Stimulated activated CD4-positive, alpha-beta T cell treated with anti-CD3 and anti-CD28 coated beads, Interleukin-1b, Interleukin-23, amount 100 ng/mL, for 4 hours (primary cell): ENCODE measurements at regions not wholly inside any gene's neighbourhood (a gene's known extent, or its start where the extent isn't known, plus 50 kb on each side); places are given as distances from the start of the nearest gene placed in this dataset.

Experiments used
- DNase-seq, 2 donors: peaks; one replicate each; pipeline ENCODE4 v3.0.0-alpha.2; 2020; ENCODE audit warnings: low read depth in 2 of 2

DNA sequence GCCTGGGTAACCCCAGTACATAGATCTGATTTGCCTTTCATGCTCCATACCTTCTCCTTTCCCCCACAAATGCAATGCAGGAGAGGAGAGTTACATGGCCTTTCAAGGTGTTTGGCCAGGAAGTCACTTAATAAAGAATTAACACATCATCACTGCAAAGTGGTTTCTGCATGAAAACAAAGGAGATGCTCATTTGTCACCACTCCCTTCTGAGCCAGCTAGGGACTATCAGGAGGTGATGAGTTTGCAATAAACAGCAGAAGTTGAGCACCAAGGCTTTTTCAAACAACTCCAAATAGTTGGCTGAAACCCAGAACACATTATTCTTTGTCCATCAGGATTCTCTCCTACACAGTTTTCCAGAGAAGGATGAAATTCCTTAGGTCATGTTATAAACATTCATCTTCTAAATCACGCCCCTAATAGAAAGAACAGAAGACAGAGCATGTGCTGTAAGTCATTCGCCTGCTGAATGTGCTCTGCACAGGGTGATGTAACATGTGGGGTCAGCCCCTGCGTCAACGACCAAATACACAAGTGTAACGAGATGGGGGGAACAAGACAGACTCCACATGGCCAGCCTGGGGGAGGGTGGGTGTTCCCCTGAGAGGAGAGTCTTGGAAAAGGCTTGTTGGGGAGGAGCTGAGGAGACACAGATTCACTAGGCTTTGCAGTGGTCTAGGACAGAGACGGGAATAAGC is 87.3 kb upstream of the RMDN2 start:
- no peak for DNase-seq

DNA sequence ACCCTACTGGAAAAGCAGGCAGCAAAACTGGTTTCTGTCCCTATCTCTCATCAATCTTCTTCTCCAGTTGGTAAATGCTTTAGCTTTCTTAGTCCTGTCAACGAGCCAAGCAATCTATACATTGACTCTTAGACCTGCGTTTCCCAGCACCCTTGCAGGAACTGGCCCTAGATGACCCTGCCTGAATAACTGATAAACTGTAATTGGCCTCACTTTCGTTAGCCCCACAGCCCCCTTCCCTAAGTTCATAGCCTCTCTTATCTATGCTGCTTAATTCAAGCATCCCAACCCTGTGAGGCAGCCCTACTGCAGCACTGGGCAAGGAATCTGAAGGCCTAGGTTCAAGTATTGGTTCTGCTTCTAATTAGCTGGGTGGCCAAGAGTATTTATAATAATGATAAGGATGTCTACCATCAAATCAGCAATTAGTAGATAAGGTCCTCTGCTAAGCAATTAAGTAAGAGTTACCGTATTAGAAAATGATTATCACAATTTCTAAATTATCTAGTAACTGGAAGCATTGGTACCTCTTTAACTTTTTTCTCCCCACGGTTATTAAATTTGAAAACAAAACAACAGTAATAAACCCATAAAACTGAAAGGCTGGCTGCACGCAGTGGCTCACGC is 86.4 kb upstream of the RMDN2 start:
- DNase-seq, result no peak

DNA sequence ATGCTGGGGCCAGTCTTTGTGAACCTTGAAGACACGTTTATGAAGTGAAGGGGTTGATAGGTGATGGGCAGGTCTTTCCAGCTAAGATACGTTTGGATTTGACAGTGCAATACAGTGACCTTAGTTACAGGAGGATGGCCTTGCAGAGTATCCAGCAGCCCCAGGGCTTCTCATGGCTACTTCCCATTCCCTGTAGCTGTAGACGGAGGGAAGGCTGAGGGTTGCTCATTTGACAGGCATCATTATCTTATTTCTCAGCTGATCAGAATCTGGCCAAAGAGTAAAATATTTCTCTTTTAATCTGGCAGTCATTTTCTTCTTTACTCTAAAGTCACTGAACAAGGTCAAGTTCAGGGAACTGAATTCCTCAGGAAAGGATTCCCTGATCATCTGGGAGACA is 85.1 kb upstream of the RMDN2 start:
- no peak for DNase-seq

DNA sequence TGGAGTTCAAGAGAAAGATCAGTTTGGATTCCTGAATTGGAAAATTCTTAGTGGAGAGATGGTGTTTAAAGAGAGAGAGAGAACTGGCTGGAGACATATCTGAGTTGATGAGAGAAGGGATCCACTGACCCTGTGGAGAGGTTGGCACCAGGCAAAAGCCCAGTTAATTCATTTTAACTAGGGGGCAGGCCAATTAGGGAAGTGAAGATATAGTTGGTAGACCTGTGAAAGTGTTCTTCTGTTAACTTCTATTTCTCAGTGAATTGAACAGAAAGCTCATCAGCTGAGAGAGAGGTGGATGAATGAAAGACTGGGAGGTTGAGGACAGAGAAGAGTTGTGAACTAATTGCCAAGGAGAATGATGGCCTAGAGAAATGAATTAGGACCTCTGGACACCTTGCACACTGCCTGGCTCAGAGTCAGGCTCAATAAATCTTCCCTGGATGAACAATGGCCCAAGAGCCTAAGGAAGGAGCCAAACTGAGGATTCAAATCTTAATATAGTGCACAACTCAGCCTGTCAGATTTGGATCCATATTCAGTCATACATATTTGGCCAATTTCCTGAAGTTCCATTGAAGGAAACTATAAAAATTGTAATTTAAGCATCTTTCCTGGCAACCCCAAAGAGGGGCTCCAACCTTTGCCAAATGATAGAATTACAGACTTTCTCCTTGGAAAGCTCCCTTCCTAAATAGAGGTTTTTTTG is 82.2 kb upstream of the RMDN2 start:
- DNase-seq, result no peak

DNA sequence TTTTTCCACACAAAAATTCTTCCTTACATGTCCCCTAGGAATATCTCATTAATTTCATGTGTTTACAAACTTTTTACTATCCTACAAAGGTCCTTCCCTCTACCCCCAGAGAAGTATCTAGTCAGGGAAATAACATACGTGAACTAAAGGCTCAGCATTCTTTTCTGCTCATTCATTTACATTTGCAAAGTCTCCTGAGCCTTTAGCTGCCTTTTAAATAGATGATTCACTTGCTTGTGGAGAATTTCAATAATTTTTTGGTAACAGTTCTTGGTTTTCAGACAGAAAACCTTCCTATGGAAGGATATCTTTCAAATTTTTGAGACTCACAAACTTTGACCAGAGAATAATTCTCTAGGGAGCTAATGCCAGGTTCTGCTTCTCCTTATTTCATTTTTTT is 81.5 kb upstream of the RMDN2 start:
- DNase-seq, result no peak

DNA sequence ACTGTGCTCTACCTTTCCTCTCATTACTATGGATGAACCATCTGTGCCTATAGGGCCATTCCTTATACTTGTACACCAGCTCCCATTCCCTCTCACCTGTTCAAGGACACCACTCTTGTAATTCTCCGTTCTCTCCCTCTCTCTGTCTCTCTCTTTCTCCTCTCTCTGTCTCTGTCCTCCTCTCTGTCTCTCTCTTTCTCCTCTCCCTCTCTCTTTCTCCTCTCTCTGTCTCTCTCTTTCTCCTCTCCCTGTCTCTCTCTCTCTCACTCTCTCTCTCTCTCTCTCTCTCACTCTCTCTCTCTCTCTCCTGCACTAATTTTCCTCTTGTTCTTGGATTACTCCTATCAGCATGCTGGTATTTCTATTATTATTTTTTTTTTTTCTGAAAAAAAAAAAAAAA is 78.9 kb upstream of the RMDN2 start:
- DNase-seq, result no peak

DNA sequence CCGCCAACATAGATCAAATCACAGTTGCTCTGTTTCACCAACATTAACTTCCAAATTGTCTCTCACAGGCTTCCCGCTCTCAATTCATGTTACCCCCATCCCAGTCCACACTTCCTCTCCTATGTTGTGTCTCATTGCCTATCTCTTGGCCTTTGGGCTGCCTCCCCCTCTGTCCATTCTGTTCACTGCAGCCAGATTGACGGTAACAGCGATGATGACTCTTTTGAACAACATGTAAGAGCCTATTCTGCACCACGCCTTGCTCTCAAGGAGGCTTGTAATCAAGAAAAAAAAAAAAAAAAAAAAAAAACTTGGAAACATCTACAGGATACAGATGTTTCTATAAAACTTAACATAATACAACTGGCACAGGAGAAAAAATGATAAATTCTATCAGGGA is 77.3 kb upstream of the RMDN2 start:
- DNase-seq, result no peak

DNA sequence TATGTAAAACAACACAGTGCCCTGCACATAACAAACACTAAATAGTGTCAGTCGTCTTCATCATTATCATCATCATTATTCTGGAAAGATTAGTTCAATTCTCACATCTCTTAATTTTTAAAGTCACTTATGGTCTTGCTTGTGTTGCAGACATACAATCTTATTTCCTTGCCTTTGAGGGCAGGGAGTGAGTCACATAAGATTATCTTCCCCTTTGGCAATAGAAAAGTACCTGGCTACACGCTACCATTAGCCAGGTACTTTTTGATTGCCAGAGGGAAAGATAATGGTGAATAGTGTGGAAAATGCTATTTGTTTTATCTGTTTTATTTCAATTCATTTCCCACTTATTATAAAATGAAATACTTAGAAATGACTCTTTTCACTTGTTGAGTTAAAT is 76.6 kb upstream of the RMDN2 start:
- DNase-seq, result no peak

DNA sequence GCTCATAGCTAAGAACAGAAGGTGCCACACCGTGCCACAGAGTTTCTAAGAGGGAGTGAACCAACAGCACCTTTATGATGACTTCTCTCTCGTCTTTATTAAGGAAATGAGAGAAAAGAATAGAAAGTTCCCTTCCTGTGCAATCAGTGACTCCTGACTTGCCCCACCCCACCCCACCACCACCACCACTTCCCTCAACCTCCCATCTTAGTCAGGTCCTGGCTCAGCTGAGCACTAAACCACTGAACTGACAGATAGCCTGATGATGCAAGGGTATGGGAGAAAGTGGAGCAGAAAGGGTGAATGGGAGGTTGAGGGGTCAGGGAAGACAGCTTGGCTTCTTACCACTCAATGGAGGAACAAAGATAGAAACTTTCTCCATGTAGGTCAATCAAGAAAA is 75.2 kb upstream of the RMDN2 start:
- DNase-seq, result no peak

DNA sequence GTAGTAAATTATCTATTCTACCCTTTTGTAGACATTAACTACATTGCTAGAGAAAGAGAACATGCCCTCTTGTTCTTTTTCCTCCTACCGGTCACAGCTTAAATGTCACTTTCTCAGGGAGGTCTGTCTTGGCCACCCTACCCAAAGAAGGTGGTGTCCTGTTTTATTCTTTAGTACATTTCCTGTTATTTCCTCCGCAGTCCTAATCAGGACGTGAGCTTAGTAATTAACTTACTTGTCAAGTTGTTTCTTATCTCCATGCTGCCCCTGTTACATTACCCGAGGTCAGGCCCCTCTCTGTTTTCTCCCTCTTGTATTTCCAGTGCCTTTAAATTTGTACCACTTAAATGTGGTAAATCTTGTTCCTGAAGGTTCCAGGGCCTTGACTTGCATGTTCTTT is 73.7 kb upstream of the RMDN2 start:
- DNase-seq, result no peak

DNA sequence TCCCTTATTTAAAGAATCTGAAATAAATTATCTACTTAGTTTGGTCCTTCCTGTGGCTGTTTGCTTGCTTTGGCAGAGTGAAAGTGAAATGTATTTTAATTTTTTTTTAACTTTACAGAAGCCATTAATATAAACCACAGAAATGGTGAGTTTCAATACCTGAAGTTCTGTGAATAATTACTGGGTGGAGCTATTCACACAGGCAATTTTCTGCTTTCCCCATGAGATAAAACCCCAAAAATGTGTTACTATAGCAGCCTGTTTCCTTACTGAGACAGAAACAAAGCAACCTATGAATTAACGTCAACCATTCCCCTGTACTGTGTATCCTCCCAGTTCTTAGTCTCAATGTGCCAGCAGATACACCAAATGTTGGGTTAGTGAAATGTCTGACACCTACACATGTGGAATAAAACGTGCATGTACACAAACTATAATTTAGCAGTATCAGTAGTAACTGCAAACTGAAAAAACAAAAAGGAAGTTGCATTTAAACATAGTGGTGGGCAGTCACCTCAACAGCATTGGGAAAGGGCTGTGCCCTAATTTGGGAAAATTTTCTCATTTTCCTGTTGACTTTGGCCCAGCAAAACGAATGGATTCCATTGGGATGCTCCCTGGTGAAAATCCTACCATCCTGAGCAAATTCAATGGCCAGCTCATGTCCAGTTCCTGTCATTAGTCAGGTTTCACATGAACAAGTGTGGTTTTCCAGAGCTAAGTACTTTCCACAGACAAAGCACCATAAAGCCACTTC is 73.1 kb upstream of the RMDN2 start:
- no peak for DNase-seq

DNA sequence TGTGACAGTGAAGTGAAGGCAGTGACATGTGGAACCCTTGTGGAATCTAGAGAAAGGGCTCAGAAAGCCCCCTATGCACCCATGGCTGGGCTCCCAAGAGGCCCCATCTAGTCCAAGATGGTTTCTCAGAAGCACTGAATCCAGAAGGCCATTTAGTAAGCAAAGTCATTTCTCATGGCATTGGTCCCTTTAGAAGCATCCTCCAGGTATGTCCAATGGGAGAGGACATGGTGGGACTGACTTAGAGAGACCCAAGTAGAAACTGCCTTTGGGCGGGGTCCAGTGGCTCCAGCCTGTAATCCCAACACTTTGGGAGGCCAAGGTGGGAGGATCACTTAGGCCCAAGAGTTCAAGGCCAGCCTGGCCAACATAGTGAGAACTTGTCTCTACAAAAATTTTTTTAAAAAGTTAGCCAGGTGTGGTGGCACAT is 72.5 kb upstream of the RMDN2 start:
- no peak for DNase-seq

DNA sequence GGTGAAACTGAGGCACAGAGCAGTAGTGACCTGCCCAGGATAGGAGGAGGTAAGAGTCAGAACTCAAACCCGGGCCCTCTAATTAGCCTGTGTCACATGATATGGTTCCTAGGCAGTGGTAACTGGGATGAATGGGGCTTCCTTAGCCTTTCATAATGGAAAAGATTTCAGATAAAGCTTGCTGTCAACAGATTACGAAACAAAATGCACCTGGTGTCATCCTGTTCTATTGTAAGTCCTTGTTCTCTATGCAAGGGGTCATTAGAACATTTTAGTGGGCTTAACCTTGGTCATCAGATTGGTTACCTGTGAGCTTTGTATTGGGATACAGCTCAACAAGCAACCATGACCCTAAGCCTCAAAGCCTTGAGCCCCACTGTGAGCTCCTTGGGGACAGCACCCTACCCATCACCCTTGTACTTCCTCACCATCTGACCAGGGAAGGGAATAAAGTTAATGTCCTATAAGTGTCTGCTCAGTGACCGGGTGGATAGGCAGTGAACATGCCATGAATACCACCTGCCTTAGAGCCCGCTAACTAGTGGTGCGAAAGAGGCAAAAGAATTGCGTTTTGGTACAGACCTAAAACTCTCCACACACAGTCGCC is 70.3 kb upstream of the RMDN2 start:
- no peak for DNase-seq

DNA sequence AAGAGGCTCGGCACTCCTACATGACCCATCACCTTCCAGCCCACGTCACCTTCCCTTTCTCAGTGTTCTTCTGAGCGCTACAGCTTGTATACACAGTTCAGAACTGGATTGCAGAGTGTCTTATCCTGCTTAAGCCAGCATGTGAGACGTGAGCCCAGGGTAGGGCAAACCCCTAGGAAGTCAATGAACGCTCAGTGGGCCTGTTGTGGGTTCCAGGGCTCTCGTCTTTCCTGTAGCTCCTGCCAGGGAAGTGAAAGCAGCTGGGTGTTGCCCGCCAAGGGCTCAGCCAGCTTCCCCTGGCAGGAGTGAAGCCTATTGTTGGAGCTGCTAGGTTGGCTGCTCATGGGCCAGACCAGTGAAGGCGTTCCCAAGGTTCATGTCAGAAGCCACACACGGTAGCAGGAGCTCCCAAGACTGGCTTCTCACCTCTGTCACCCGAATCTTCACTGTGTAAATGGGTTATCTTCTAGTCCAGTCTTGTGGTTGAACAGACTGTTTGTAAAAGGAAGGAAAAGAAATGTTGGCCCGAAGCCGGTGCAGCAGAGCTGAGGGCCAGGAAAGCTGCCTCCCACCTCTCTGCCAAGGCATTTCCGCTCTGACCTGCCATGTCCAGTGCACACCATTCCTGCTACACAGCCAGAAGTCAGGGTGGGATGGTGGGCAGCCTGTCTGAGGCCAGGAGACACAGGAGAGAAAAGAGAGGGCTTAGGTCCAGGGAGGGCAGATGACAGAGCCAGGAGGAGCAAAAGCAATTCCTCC is 69.6 kb upstream of the RMDN2 start:
- DNase-seq, result no peak

DNA sequence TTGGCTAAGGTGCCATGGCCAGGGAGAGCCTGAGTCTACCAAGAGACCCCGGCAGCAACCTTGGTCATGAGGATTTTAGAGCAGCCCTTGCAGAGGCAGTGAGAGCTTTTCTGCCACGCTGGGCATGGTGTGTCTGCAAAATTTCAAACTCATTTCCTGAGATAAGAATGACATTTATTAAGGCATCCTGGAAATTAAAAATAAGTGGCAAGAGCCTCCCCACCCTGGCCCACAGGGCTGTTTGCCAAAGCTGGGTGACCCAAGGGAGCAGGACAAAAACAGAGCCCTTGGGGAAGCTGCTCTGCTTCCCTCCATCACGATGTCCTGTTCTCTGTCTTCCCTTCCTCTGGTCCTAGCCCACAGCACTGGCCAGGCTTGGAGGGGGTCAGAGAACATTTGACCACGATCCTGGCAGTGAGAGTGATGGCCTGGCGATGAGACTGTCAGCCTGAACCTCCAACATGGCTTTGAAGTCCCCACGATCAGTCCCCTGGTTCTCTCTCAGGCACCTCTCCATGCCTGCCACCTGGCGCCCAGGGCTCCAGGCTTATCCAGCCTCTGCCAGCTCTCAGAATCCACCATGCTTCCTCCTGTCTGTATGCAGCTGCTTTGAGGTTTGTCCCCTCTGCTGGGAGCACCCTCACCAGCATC is 68.9 kb upstream of the RMDN2 start:
- DNase-seq, result no peak

DNA sequence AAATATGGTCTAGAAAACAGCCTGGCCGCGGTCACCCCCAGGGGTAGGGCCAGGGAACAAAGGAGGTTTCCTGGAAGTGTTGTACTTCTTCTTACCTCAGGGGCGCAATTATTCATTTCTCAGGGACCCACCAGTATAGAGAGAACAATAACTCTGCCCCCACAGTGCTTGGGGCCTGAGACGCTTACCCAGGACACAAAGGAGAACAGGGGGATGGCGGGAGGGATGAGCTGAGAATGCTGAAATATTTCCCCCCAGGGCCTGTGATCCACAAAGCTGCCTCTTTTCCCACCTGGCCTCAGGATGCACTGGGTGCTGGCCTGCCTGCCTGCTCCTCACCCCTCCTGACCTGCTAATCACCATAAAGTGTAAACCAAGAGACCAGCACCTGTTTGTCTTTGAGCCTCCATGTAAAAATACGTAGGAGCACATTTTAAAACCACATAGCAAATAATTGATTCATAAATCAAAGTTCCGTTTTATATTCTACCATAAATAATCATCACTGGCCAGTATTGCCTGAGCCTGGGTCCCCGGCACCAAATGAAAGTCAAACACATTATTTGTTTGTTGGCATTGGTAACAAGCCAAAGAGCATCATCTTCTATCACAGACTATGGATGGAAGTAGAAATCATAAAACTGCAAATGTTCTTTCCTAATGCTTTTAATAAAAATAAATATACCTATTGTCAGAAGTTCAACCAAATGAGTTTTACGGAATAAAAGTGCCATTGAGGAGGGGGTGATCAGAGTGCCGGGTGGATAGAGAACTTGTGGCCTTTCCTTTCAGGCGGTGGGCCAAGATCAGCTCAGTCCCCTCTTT is 67.3 kb upstream of the RMDN2 start:
- DNase-seq, result no peak

DNA sequence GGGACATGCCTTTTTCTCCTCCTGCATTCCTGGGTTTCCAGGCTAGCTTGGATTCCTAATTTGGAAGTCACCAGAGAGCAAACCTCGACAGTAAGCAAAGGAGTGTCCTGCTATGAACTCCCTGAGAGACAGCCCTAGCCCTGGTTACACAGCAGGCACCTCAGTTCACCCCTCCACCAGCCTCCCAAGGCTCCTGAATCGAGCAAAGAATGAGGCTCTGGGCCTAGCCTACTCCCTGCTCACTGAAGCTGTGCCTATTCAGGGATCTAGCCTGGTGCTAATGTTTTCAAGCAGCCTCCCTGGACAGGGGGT is 66.7 kb upstream of the RMDN2 start:
- no peak for DNase-seq

DNA sequence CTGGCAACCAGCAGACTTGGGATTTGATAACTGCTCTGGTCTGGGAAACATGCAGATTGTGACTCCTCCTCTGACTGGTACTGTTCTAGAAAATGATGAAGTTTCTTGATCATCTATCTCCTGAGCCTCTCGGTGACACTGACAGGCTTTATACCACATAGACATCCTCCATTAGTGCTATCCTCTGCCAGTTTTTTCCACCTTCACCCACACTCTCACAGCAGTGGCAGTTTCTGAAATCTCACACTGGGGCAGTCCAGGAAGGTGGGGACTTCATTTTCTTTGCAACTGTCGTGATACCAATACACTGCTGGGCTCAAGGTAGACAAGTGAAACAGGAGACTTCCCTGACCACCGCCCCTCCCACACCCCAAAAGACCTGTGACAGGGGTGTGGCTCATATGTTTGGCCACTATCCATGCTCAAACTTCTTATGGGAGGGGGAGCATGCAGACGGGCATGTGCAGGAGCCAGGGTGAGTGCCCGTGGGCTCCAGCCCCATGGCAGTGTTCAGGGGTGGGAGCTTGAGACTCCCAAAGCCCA is 66.3 kb upstream of the RMDN2 start:
- DNase-seq, result no peak

DNA sequence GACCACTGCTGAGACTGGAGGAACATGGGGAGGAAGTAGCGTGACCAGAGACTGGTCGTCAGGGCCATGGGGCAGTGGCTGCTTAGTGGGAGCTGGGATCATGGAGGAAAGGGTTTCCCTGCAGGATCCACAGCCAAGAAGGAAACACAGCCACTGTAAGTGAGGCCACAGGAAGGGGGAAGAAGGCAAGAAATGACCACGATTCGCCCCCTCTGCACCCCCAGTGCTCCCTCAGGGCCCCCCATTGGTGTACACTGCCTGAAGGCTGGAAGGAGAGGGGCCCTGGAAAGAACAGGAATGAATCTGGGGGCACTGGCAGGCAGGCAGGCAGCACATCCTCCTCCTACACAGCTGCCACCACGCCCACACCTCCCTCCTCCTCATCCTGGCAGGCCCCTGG is 62.5 kb upstream of the RMDN2 start:
- no peak for DNase-seq

DNA sequence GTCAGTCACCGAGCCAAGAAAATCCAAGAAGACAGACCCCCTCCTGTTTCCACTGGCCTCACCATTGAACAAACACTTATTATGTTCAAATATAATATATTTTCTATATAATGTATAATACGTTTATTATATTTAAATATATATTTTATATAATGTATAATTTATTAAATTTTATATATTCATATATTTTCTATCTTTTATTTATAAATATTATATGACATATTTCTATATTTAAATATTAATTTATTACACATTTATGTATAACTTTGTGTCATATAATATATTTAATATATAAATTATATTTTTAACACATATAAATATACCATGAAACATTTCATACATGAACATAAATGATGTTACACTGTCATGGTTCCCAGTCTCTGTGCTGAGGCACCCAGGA is 60.9 kb upstream of the RMDN2 start:
- DNase-seq, result no peak
